ENCODE measurements at regions not wholly inside any gene's neighbourhood (a gene's known extent, or its start where the extent isn't known, plus 50 kb on each side); places are given as distances from the start of the nearest gene placed in this dataset.
"Not testable (repeated sequence)": the region's sequence is repeated elsewhere in the genome, so short reads cannot be mapped to it uniquely, and the experiment has no call there.

DNA sequence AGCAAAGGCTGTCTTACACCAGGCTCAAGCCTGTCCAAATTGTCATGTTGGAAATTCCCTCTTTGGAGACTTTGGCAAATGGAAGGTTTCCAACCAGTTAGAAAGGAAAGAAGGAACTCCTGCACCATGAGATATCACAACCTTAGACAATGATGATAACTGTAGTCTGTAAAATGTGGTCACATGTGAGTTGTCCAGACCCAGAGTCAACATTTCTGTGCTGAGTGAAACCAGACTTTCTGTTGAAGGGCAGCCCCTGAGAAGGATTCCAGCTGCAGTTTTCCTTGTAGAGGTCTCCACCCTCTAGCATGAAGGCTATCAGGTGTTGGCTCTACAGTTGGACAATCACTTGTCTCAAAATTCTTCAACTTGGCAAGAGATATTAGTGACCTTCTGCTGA, 82.4 kb downstream of the SOX3 start:
- DNase-seq, result no peak
- no peak for TF ChIP-seq CTCF (IDR thresholded peaks at IDR 0.05)
- H3K9me3 ChIP-seq, result no peaks in the 10 kb centered on the region
- H3K27me3 ChIP-seq, result no peaks in the 10 kb centered on the region
- no peaks in the 10 kb centered on the region for H3K4me1 ChIP-seq
- no peak overlapping the region for H3K4me3 ChIP-seq
- no peak for ATAC-seq
- intact Hi-C loops (cut with DNase I), result no loop called here
- no peak overlapping the region for H3K27ac ChIP-seq
- no peaks in the 10 kb centered on the region for H3K36me3 ChIP-seq

DNA sequence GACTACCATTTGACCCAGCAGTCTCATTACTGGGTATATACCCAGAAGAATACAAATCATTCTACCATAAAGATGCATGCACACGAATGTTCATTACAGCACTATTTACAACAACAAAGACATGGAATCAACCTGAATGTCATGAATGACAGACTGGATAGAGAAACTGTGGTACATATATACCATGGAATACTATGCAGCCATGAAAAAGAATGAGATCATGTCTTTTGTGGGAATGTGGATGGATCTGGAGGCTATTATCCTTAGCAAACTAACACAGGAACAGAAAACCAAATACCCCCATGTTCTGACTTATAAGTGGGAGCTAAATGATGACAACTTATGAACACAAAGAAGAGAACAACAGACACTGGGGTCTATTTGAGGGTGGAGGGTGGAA, 102.7 kb downstream of the SOX3 start:
- intact Hi-C loops (cut with DNase I); DNase-seq; H3K36me3 ChIP-seq; H3K27ac ChIP-seq; H3K4me3 ChIP-seq; H3K27me3 ChIP-seq; H3K4me1 ChIP-seq; ATAC-seq: not testable (repeated sequence)
- peaks cover 0 to 58% (median 0%) of the 10 kb centered on the region in 11 donors for H3K9me3 ChIP-seq
- 81 to 88% methylated on average over 1 of the region's 1 CpG for WGBS, 2 donors

DNA sequence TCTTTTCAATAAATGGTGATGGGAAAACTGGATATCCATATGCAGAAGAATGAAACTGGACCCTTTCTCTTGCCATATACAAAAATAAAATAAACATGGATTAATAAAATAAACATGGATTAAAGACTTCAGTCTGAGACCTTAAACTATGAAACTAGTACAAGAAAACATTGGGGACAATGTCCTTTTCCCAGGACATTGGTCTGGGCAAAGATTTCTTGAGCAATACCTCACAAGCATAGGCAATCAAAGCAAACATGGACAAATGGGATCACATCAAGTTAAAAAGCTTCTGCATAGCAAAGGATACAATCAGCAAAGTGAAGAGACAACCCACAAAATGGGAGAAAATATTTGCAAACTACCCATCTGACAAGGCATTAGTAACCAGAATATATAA, 108.5 kb downstream of the SOX3 start:
- H3K36me3 ChIP-seq; H3K4me3 ChIP-seq; intact Hi-C loops (cut with DNase I); ATAC-seq; DNase-seq; H3K27ac ChIP-seq; H3K27me3 ChIP-seq; H3K4me1 ChIP-seq: not testable (repeated sequence)
- peaks cover 0 to 17% (median 0%) of the 10 kb centered on the region in 11 donors for H3K9me3 ChIP-seq

DNA sequence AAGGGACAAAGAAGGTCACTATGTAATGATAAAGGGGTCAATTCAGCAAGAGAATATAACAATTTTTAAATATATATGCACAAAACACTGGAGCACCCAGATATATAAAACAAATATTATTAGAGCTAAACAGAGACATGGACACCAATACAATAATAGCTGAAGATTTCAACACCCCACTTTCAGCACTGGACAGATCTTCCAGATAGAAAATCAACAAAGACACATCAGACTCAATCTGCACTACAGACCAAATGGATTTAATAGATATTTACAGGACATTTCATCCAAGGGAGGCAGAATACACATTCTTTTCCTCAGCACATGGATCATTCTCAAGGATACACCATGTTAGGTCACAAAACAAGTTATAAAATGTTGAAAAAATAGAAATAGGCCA, 111.4 kb downstream of the SOX3 start:
- DNase-seq, result no peak
- no peaks in the 10 kb centered on the region for H3K36me3 ChIP-seq
- H3K4me1 ChIP-seq, result no peaks in the 10 kb centered on the region
- peaks cover 0 to 3% (median 0%) of the 10 kb centered on the region in 7 donors for H3K27me3 ChIP-seq
- no peak for TF ChIP-seq CTCF (IDR thresholded peaks at IDR 0.05)
- ATAC-seq, result no peak
- no peaks in the 10 kb centered on the region for H3K9me3 ChIP-seq
- H3K4me3 ChIP-seq, result no peak overlapping the region
- H3K27ac ChIP-seq, result no peak overlapping the region
- intact Hi-C loops (cut with DNase I), result no loop called here

GRCh38 chrX:140391313-140391712, 113.6 kb downstream of the SOX3 start:
- ATAC-seq (no peak), DNase-seq (no peak)
- TF ChIP-seq CTCF (IDR thresholded peaks at IDR 0.05), result no peak
- intact Hi-C loops (cut with DNase I), result no loop called here
- 26 to 29% methylated on average over 3 of the region's 3 CpGs for WGBS, 2 donors
- Histone ChIP-seq H3K36me3 (no peaks in the 10 kb centered on the region), H3K4me3 (no peak overlapping the region), H3K27me3 (peaks cover 0 to 6% (median 0%) of the 10 kb centered on the region in 7 donors), H3K4me1 (no peaks in the 10 kb centered on the region), H3K27ac (no peak overlapping the region), H3K9me3 (no peaks in the 10 kb centered on the region)

GRCh38 chrX:140389331-140389730, 115.5 kb downstream of the SOX3 start:
- no peak for ATAC-seq
- WGBS, 2 donors, result 59 to 68% methylated on average over 3 of the region's 3 CpGs
- Histone ChIP-seq H3K27ac (no peak overlapping the region), H3K27me3 (peaks cover 0 to 10% (median 0%) of the 10 kb centered on the region in 7 donors), H3K4me1 (no peaks in the 10 kb centered on the region), H3K36me3 (no peaks in the 10 kb centered on the region), H3K9me3 (no peaks in the 10 kb centered on the region), H3K4me3 (no peak overlapping the region)
- intact Hi-C loops (cut with DNase I), result no loop called here
- no peak for DNase-seq
- TF ChIP-seq CTCF (IDR thresholded peaks at IDR 0.05), result no peak
